Heart left ventricle (tissue), 16 donors: ENCODE measurements at regions not wholly inside any gene's neighbourhood (a gene's known extent, or its start where the extent isn't known, plus 50 kb on each side); places are given as distances from the start of the nearest gene placed in this dataset.

Source experiments
- ATAC-seq, 4 donors: fragments of 200-7000 bp; cut with Tn5 transposase; one replicate each; pipeline ENCODE4 v1.9.1; 2020 to 2022; ENCODE audit warnings: moderate library complexity in 4 of 4, mild to moderate bottlenecking in 3 of 4, moderate number of reproducible peaks in 1 of 4
- DNase-seq, 5 donors: peaks; one replicate each; pipeline ENCODE4 v3.0.0-alpha.2; 2020
- H3K27ac ChIP-seq, 12 donors: fragments of 200-600 bp; sonication (generic) in 4 of 12; one replicate each; pipeline versions ENCODE4 v1.5.0 to v1.8.0; 2016 to 2022; ENCODE audit warnings: mild to moderate bottlenecking in 2 of 12
- H3K27me3 ChIP-seq, 9 donors: fragments of 200-600 bp; sonication (generic) in 2 of 9; one replicate each; pipeline versions ENCODE4 v1.5.1 to v1.8.0; 2016 to 2022; ENCODE audit warnings: mild to moderate bottlenecking in 3 of 9
- H3K36me3 ChIP-seq, 9 donors: fragments of 200-600 bp; sonication (generic) in 2 of 9; one replicate each; pipeline versions ENCODE4 v1.5.0 to v1.8.0; 2018 to 2022; ENCODE audit warnings: mild to moderate bottlenecking in 2 of 9
- H3K4me1 ChIP-seq, 12 donors: fragments of 200-600 bp; sonication (generic) in 4 of 12; one replicate each; pipeline versions ENCODE4 v1.5.0 to v1.8.0; 2016 to 2022; ENCODE audit warnings: mild to moderate bottlenecking in 3 of 12
- H3K4me3 ChIP-seq, 12 donors: fragments of 200-600 bp; sonication (generic) in 4 of 12; one replicate each; pipeline versions ENCODE4 v1.5.0 to v1.8.0; 2017 to 2022; ENCODE audit warnings: mild to moderate bottlenecking in 9 of 12, moderate library complexity in 4 of 12
- H3K9me3 ChIP-seq, 12 donors: fragments of 200-600 bp; sonication (generic) in 4 of 12; one replicate each; pipeline versions ENCODE4 v1.5.0 to v1.8.0; 2016 to 2022; ENCODE audit warnings: mild to moderate bottlenecking in 1 of 12
- POLR2A ChIP-seq, 2 donors: fragments of 450-650 bp; IDR thresholded peaks; one replicate each; pipeline ENCODE4 v1.6.1; 2017; ENCODE audit warnings: antibody characterized with exemption in 2 of 2, mild to moderate bottlenecking in 2 of 2, moderate library complexity in 2 of 2
- WGBS, 4 donors: extraction: QIAGEN DNeasy Blood & Tissue Kit in 2 of 4; methylation state at CpG; one replicate each; pipeline versions ENCODE4 v1.1.5 to v1.1.7; 2013 to 2018; 5-methylcytosine and 5-hydroxymethylcytosine counted together
- intact Hi-C, 10 donors: fragments of 100-400 bp; cut with DNase I; formaldehyde crosslinking; loops; one replicate each; pipeline versions ENCODE4 v1.11.1 to v1.14.2; 2022
- TF ChIP-seq, protein P1 (sequence below), 12 donors: fragments of 200-600 bp; sonication (generic) in 4 of 12; IDR thresholded peaks; one replicate each; pipeline versions ENCODE4 v1.5.0 to v1.8.0; 2018 to 2022; ENCODE audit warnings: antibody characterized with exemption in 12 of 12, mild to moderate bottlenecking in 5 of 12
- donor health status: ischemic (EF 13 %, LVEDD 7.1; RV severe dilation, severe dysfunction).
- donor health status: healthy with polysubstance abuse.
- donor health status: DM: no; HTN: yes; CAD: no.
- donor health status: DM: no; HTN: no; CAD: no.
- donor health status: ischemic (EF 25% LVEDD 6.9; RV normal size, moderate dysfunction).
- donor health status: ischemic (EF 25% LVEDD 5.7; RV mildly dilated, moderate dysfunction).
- donor health status: healthy.
- donor health status: DM: yes; HTN: yes; CAD: no.
- donor health status: ischemic (EF 35%, LVEDD 5.7; RV mildly dilated, moderate dysfunction).
- donor health status: nonischemic (EF 11% LVEDD 7.7; RV severe dilation, severe dysfunction).
- donor health status: DM: yes; HTN: yes; CAD: no.
- donor health status: PGD.
- donor health status: ischemic (EF 29% LVEDD 5.4; RV normal size, mild dysfunction).
- donor health status: nonischemic (EF 23%, LVEDD 6.1; RV moderate dilation, normal function).

- H3K27me3 ChIP-seq = no peaks in the 10 kb centered on the region
- H3K27ac ChIP-seq = no peak overlapping the region
- no peaks in the 10 kb centered on the region for H3K4me1 ChIP-seq
- DNase-seq (no peak), ATAC-seq (no peak)
- H3K4me3 ChIP-seq = no peak overlapping the region
- WGBS, 4 donors = 69 to 76% (median 73%) methylated on average over 5 of the region's 5 CpGs
- intact Hi-C loops = no loop called here
- no peaks in the 10 kb centered on the region for H3K36me3 ChIP-seq
- H3K9me3 ChIP-seq = peaks cover 0 to 8% (median 0%) of the 10 kb centered on the region in 12 donors
- TF ChIP-seq POLR2A (IDR thresholded peaks at IDR 0.05) = no peak
- TF ChIP-seq, protein P1, sequence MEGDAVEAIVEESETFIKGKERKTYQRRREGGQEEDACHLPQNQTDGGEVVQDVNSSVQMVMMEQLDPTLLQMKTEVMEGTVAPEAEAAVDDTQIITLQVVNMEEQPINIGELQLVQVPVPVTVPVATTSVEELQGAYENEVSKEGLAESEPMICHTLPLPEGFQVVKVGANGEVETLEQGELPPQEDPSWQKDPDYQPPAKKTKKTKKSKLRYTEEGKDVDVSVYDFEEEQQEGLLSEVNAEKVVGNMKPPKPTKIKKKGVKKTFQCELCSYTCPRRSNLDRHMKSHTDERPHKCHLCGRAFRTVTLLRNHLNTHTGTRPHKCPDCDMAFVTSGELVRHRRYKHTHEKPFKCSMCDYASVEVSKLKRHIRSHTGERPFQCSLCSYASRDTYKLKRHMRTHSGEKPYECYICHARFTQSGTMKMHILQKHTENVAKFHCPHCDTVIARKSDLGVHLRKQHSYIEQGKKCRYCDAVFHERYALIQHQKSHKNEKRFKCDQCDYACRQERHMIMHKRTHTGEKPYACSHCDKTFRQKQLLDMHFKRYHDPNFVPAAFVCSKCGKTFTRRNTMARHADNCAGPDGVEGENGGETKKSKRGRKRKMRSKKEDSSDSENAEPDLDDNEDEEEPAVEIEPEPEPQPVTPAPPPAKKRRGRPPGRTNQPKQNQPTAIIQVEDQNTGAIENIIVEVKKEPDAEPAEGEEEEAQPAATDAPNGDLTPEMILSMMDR (IDR thresholded peaks at IDR 0.05) = no peak
These were observed 330.1 kb downstream of the MAP2K6 start for GRCh38 chr17:69744512-69745070.

GRCh38 chr17:69749911-69750310 is 325.1 kb upstream of the KCNJ16 start:
- Histone ChIP-seq H3K36me3 (no peaks in the 10 kb centered on the region), H3K27me3 (no peaks in the 10 kb centered on the region), H3K4me3 (no peak overlapping the region), H3K27ac (no peak overlapping the region), H3K9me3 (peaks cover 0 to 8% (median 0%) of the 10 kb centered on the region in 12 donors), H3K4me1 (no peaks in the 10 kb centered on the region)
- TF ChIP-seq POLR2A (IDR thresholded peaks at IDR 0.05) = no peak
- TF ChIP-seq, protein P1 (IDR thresholded peaks at IDR 0.05) = no peak
- ATAC-seq (no peak), DNase-seq (no peak)
- 81 to 95% (median 82%) methylated on average over 3 of the region's 3 CpGs for WGBS, 4 donors
- intact Hi-C loops = no loop called here

- H3K4me1 ChIP-seq = peaks cover 0 to 8% (median 0%) of the 10 kb centered on the region in 12 donors
- H3K36me3 ChIP-seq = no peaks in the 10 kb centered on the region
- intact Hi-C loops = no loop called here
- TF ChIP-seq, protein P1 (IDR thresholded peaks at IDR 0.05) = no peak
- TF ChIP-seq POLR2A (IDR thresholded peaks at IDR 0.05) = no peak
- H3K4me3 ChIP-seq = no peak overlapping the region
- no peak overlapping the region for H3K27ac ChIP-seq
- no peaks in the 10 kb centered on the region for H3K27me3 ChIP-seq
- no peak for ATAC-seq
- WGBS, 4 donors = 71 to 88% (median 78%) methylated on average over 7 of the region's 7 CpGs
- DNase-seq = no peak
- no peaks in the 10 kb centered on the region for H3K9me3 ChIP-seq
These were observed 317.2 kb upstream of the KCNJ16 start for GRCh38 chr17:69757688-69758430.

DNA sequence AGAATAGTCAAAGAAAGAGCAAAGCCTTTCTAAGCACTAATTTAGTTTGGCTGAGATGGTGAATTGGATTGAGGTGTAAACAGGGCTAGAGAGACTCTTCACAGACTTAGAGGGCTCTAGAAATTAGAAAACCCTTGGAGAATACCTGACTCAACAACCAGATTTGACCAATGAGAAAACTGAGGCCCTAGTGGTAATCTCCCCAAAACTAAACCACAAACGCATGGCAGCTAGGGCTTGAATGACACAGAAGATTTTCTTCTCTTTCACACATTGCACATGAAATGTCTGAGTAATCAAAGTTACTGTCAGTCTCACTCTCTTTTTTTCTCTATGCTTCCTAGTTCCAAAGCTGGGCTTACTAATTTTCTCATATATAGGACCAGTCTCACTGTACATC is 314.5 kb upstream of the KCNJ16 start:
- Histone ChIP-seq H3K4me1 (peaks cover 0 to 8% (median 0%) of the 10 kb centered on the region in 12 donors), H3K27ac (no peak overlapping the region), H3K36me3 (no peaks in the 10 kb centered on the region), H3K9me3 (no peaks in the 10 kb centered on the region), H3K27me3 (no peaks in the 10 kb centered on the region), H3K4me3 (no peak overlapping the region)
- no peak for DNase-seq
- WGBS, 4 donors = 88 to 94% (median 93%) methylated on average over 1 of the region's 1 CpG
- intact Hi-C loops = loop anchor here in 1 of 10 donors (10.0 kb wide), 1 partner anchor 136 kb away; no protein-coding TSS in a partner anchor
- ATAC-seq = no peak
- no peak for TF ChIP-seq POLR2A (IDR thresholded peaks at IDR 0.05)
- TF ChIP-seq, protein P1 (IDR thresholded peaks at IDR 0.05) = no peak
